Activated B cell treated with CpG ODN at 0.5 μM for 24 hours (primary cell): ENCODE measurements at regions not wholly inside any gene's neighbourhood (a gene's known extent, or its start where the extent isn't known, plus 50 kb on each side); places are given as distances from the start of the nearest gene placed in this dataset.

Experiments
- ATAC-seq: fragments of 200-7000 bp; cut with Tn5 transposase; one replicate; pipeline ENCODE4 v1.10.0; 2021; ENCODE audit warnings: low read depth, mild to moderate bottlenecking, moderate library complexity
- CTCF ChIA-PET: fragments of 350-600 bp; sonication (Branson Sonifier 250); formaldehyde crosslinking; loops from one replicate; lab custom pipeline; 2021; ENCODE audit warnings: antibody characterized with exemption; lab: Charles Lee
- POLR2A ChIA-PET: fragments of 350-600 bp; sonication (Branson Sonifier 250); formaldehyde crosslinking; loops from one replicate; lab custom pipeline; 2021; ENCODE audit warnings: antibody characterized with exemption; lab: Charles Lee
- DNase-seq: peaks from one replicate; pipeline ENCODE4 v3.0.0; 2022
- H3K27ac Mint-ChIP-seq: one replicate; pipeline ENCODE4 v1.8.0; 2020; ENCODE audit warnings: mixed read lengths
- H3K27me3 Mint-ChIP-seq: one replicate; pipeline ENCODE4 v1.8.0; 2021; ENCODE audit warnings: mixed read lengths
- H3K36me3 Mint-ChIP-seq: one replicate; pipeline ENCODE4 v1.8.0; 2021; ENCODE audit warnings: low read depth, mixed read lengths
- H3K4me1 Mint-ChIP-seq: one replicate; pipeline ENCODE4 v1.8.0; 2021; ENCODE audit warnings: mixed read lengths
- H3K4me3 Mint-ChIP-seq: one replicate; pipeline ENCODE4 v1.8.0; 2020; ENCODE audit warnings: mild to moderate bottlenecking, mixed read lengths
- H3K9me3 Mint-ChIP-seq: one replicate; pipeline ENCODE4 v1.8.0; 2020; ENCODE audit warnings: mixed read lengths
- intact Hi-C: fragments of 100-400 bp; cut with micrococcal nuclease; formaldehyde crosslinking; loops from one replicate; pipeline ENCODE4 v1.15.1; 2024
- TF ChIP-seq, protein P1 (sequence below): fragments of 200-600 bp; IDR thresholded peaks from one replicate; pipeline ENCODE4 v1.8.0; 2022; ENCODE audit warnings: antibody characterized with exemption, mild to moderate bottlenecking

DNA sequence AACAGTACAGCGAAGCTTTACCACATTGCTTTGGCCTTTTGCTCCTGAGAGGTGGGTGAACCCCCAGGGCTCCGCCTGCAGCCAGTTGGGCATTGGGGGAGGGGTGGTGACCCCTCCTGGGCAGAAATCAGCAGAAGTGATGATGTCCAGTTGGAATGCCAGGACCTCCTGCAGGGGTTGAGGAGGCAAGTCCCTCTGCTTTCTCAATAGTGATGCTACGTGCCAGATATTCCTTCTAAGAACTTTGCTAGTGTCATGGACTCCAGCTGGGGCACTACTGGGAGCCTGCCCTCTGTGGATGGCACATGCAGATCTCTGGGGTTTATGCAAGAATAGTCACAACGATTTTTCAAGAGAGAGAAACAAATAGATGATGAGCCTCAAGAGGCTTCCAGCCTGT, 95.6 kb downstream of the NDFIP1 start:
- Mint-ChIP-seq H3K9me3 (no peaks in the 10 kb centered on the region), H3K4me1 (no peaks in the 10 kb centered on the region), H3K36me3 (no peaks in the 10 kb centered on the region), H3K27ac (no peak overlapping the region), H3K27me3 (peaks cover 2% of the 10 kb centered on the region), H3K4me3 (no peak overlapping the region)
- ATAC-seq, result no peak
- no peak for DNase-seq
- CTCF ChIA-PET, result no interaction called here
- intact Hi-C loops, result no loop called here
- TF ChIP-seq, protein P1, sequence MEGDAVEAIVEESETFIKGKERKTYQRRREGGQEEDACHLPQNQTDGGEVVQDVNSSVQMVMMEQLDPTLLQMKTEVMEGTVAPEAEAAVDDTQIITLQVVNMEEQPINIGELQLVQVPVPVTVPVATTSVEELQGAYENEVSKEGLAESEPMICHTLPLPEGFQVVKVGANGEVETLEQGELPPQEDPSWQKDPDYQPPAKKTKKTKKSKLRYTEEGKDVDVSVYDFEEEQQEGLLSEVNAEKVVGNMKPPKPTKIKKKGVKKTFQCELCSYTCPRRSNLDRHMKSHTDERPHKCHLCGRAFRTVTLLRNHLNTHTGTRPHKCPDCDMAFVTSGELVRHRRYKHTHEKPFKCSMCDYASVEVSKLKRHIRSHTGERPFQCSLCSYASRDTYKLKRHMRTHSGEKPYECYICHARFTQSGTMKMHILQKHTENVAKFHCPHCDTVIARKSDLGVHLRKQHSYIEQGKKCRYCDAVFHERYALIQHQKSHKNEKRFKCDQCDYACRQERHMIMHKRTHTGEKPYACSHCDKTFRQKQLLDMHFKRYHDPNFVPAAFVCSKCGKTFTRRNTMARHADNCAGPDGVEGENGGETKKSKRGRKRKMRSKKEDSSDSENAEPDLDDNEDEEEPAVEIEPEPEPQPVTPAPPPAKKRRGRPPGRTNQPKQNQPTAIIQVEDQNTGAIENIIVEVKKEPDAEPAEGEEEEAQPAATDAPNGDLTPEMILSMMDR, result no peak
- POLR2A ChIA-PET, result no interaction called here
